Common myeloid progenitor, CD34-positive (primary cell): ENCODE measurements at regions not wholly inside any gene's neighbourhood (a gene's known extent, or its start where the extent isn't known, plus 50 kb on each side); places are given as distances from the start of the nearest gene placed in this dataset.

Experiments
- CTCF ChIA-PET: fragments of 350-600 bp; sonication (Branson Sonifier 250); formaldehyde crosslinking; loops from one replicate; lab custom pipeline; 2021; ENCODE audit warnings: antibody characterized with exemption; lab: Charles Lee
- POLR2A ChIA-PET: fragments of 350-600 bp; sonication (Branson Sonifier 250); formaldehyde crosslinking; loops from one replicate; lab custom pipeline; 2021; ENCODE audit warnings: antibody characterized with exemption; lab: Charles Lee
- DNase-seq, 3 donors: peaks; one replicate each; pipeline versions ENCODE4 v3.0.0 to v3.0.0-alpha.2; 2013
- H3K27ac ChIP-seq, 2 experiments: 1 replicate in 1 of 2; 2 replicates in 1 of 2; pipeline ENCODE4 v1.7.0; 2013; ENCODE audit warnings: inconsistent platforms in 2 of 2, low read length in 2 of 2, mild to moderate bottlenecking in 2 of 2, low read depth in 1 of 2, moderate library complexity in 1 of 2; ENCODE audit not compliant: severe bottlenecking in 2 of 2, insufficient read depth in 1 of 2, poor library complexity in 1 of 2
- H3K27me3 ChIP-seq, 5 experiments: replicated peaks in 2 of 5; 1 replicate in 3 of 5; 2 replicates in 2 of 5; pipeline versions ENCODE4 v1.6.1 to v1.7.0; 2013; ENCODE audit warnings: low read length in 4 of 5, mild to moderate bottlenecking in 2 of 5, moderate library complexity in 2 of 5, inconsistent platforms in 1 of 5; ENCODE audit not compliant: insufficient read depth in 5 of 5, control insufficient read depth in 4 of 5
- H3K36me3 ChIP-seq, 4 experiments: 1 replicate in 2 of 4; 2 replicates in 2 of 4; pipeline versions ENCODE4 v1.6.1 to v1.7.0; 2013; ENCODE audit warnings: low read length in 3 of 4, control low read depth in 1 of 4, mild to moderate bottlenecking in 1 of 4; ENCODE audit not compliant: control insufficient read depth in 4 of 4, insufficient read depth in 4 of 4
- H3K4me1 ChIP-seq, 4 experiments: 1 replicate in 3 of 4; 2 replicates in 1 of 4; pipeline versions ENCODE4 v1.6.1 to v1.7.1; 2013; ENCODE audit warnings: low read length in 3 of 4, mild to moderate bottlenecking in 3 of 4, control low read depth in 1 of 4, inconsistent platforms in 1 of 4, moderate library complexity in 1 of 4; ENCODE audit not compliant: control insufficient read depth in 4 of 4, insufficient read depth in 4 of 4; ENCODE audit errors: control extremely low read depth in 1 of 4
- H3K4me3 ChIP-seq, 7 experiments: 1 replicate in 4 of 7; 2 replicates in 3 of 7; pipeline versions ENCODE4 v1.5.1 to v1.7.0; 2013; ENCODE audit warnings: mild to moderate bottlenecking in 7 of 7, low read length in 6 of 7, moderate library complexity in 6 of 7, inconsistent platforms in 2 of 7, low read depth in 2 of 7, control low read depth in 1 of 7; ENCODE audit not compliant: insufficient read depth in 4 of 7, control insufficient read depth in 1 of 7; ENCODE audit errors: extremely low read depth in 1 of 7
- H3K9me3 ChIP-seq, 5 experiments: 1 replicate in 4 of 5; 2 replicates in 1 of 5; pipeline versions ENCODE4 v1.6.1 to v1.7.1; 2013; ENCODE audit warnings: low read length in 4 of 5, mild to moderate bottlenecking in 2 of 5, inconsistent platforms in 1 of 5, low read depth in 1 of 5, moderate library complexity in 1 of 5; ENCODE audit not compliant: control insufficient read depth in 4 of 5, insufficient read depth in 2 of 5; ENCODE audit errors: control extremely low read depth in 1 of 5
- WGBS: methylation state at CpG from one replicate; pipeline ENCODE4 v1.1.5; 2013; ENCODE audit not compliant: insufficient coverage; 5-methylcytosine and 5-hydroxymethylcytosine counted together

DNA sequence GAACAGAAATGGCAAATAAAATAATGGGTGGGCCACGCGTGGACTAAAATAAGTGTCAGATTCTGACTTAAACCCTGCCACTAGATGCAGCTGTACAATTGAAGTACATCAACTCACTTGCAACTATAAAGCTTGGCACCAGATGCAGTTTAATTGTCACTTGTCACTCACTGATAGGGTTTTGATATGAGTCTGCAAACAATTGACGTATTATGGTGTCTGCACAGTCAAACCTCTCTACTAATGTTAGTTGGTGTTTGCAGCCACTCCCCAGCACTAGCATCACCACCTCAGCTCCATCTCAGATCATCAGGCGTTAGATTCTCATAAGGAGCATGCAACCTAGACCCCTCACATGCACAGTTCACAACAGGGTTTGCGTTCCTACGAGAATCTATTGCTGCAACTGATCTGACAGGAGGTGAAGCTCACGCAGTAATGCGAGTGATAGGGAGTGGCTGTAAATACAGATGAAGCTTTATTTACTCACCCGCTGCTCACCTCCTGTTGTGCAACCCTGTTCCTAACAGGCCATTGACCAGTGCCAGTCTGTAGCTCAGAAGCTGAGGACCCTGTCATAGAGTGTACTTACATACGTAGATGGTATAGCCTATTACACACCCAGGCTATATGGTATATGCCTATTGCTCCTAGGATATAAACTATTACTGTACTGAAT lies 72.1 kb upstream of the SEMA6A start:
- DNase-seq = no peak
- no peak overlapping the region for H3K27ac ChIP-seq
- ChIA-PET POLR2A (no interaction called here), CTCF (interaction anchor here (1.0 kb wide), 1 partner anchor 8 kb away, joined by 3 read pairs; no protein-coding TSS in a partner anchor)
- H3K9me3 ChIP-seq = no peaks in the 10 kb centered on the region
- H3K4me1 ChIP-seq = no peaks in the 10 kb centered on the region
- H3K27me3 ChIP-seq = no peaks in the 10 kb centered on the region
- no peaks in the 10 kb centered on the region for H3K36me3 ChIP-seq
- 100% methylated on average over 7 of the region's 10 CpGs for WGBS
- H3K4me3 ChIP-seq = no peak overlapping the region

DNA sequence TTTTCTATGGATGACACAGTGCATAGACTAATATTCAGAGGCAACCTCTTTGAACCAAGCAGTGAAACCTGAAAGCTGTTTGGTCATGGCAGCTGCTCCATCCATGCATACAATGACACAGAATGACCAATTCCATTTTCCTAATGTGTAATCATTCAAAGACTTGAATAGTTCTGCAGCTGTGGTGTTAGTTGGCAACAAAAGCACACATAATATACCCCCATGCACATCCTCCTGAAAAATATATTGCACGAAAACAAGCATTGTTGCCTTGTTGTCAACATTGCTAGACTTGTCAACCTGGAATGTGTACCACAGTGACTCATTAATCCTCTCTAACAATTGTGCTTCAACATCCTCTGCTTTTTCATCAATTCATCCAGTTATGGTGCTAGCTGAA lies 71.0 kb upstream of the SEMA6A start:
- ChIA-PET CTCF (interaction anchor here (0.8 kb wide), 1 partner anchor 68 kb away, joined by 3 read pairs; no protein-coding TSS in a partner anchor), POLR2A (no interaction called here)
- Histone ChIP-seq H3K27ac (no peak overlapping the region), H3K27me3 (no peaks in the 10 kb centered on the region), H3K4me3 (no peak overlapping the region), H3K36me3 (no peaks in the 10 kb centered on the region), H3K9me3 (no peaks in the 10 kb centered on the region), H3K4me1 (no peaks in the 10 kb centered on the region)
- no peak for DNase-seq
- 90% methylated on average over 1 of the region's 1 CpG for WGBS

DNA sequence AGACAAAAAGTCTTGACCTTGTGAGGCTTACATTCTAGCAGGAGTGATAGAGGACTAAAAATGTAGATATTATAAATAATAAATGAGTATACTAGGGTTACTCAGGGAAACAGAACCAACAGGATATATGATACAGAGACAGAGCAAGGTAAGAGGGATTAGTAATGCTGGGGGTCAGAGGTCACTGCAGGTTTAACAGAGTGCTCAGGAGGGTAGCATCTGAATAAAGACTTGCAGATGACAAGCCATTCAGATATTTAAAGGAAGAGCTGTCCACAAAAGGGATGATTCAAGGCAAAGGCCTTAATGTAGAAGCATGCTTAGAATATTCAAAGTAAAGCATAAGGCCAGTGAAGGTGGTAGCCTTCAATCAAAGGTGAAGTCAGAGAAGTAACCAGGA lies 65.6 kb upstream of the SEMA6A start:
- H3K27ac ChIP-seq = no peak overlapping the region
- ChIA-PET CTCF (no interaction called here), POLR2A (no interaction called here)
- no peaks in the 10 kb centered on the region for H3K36me3 ChIP-seq
- DNase-seq = no peak
- no peaks in the 10 kb centered on the region for H3K4me1 ChIP-seq
- no peak overlapping the region for H3K4me3 ChIP-seq
- no peaks in the 10 kb centered on the region for H3K9me3 ChIP-seq
- no peaks in the 10 kb centered on the region for H3K27me3 ChIP-seq

DNA sequence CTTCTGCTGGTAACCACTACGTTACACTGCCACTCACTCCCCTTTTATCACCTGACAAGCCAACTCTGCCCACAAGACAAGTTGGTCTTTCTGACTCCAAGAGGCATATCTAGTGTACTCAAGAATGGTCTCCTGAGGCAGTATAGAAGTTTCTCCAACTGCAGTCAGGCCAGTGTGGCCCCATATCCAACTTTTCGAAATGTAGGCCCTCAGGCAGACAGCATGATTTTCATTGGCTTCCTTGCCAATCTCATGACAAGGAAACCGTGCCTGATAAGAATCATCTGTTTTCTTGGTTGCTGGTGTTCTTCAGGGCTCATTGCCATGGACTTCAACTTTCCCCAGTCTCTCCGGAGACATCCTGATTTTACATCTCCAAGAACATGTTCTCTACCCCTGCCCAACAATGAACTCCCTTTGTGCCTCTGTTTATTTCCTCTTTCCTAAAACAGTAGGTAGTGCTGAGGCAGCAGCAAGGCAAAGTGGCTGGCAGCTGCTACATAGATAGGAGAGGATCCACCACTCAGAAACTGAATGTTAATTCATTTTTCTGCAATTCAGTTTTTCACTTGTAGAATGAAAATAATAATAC lies 62.6 kb upstream of the SEMA6A start:
- no peak overlapping the region for H3K4me3 ChIP-seq
- no peak for DNase-seq
- H3K9me3 ChIP-seq = no peaks in the 10 kb centered on the region
- ChIA-PET POLR2A (no interaction called here), CTCF (no interaction called here)
- H3K4me1 ChIP-seq = no peaks in the 10 kb centered on the region
- no peak overlapping the region for H3K27ac ChIP-seq
- WGBS = 82% methylated on average over 3 of the region's 4 CpGs
- no peaks in the 10 kb centered on the region for H3K27me3 ChIP-seq
- H3K36me3 ChIP-seq = no peaks in the 10 kb centered on the region

DNA sequence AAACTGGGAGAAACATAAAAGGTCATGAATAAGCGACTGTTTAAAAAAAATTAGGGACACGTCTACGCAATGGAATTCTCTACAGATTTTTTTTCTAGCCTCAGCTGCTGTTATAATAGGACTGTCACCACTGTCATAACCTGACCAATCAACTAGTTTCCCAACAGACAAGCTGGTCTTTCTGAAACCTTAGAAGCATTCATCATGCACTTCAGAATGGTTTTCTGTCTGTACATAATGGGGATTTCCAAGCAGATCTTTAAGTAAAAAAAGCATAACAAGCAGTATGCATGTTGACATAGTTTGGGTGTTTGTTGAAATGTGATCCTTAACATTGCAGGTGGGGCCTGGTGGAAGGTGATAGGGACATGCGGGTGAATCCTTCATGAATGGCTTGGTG lies 58.3 kb upstream of the SEMA6A start:
- no peaks in the 10 kb centered on the region for H3K4me1 ChIP-seq
- no peak for DNase-seq
- H3K9me3 ChIP-seq = no peaks in the 10 kb centered on the region
- WGBS = 100% methylated on average over 4 of the region's 4 CpGs
- ChIA-PET POLR2A (no interaction called here), CTCF (no interaction called here)
- no peak overlapping the region for H3K27ac ChIP-seq
- no peak overlapping the region for H3K4me3 ChIP-seq
- no peaks in the 10 kb centered on the region for H3K27me3 ChIP-seq
- H3K36me3 ChIP-seq = no peaks in the 10 kb centered on the region

DNA sequence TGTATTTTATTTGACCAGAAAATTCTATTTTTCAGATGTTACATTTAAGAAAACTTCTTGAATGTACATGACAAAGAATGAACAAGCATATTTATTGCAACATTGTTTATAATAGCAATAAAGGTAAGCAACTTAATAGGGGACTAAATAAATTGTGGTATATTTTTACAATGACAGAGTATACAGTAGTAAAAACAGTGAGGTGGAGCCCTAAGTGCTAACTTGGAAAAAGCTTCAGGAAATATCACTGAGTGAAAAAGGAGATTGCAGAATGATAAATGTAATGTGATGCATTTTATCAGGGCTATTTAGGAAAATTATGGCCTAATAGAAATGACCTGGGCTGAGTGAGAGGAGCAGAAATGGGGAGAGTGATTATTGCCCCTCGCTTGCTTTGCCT lies 56.5 kb upstream of the SEMA6A start:
- no peak for DNase-seq
- no peaks in the 10 kb centered on the region for H3K27me3 ChIP-seq
- WGBS = no CpG with 5 or more reads among the region's 1 CpG
- CTCF ChIA-PET = no interaction called here
- no peaks in the 10 kb centered on the region for H3K9me3 ChIP-seq
- no peak overlapping the region for H3K27ac ChIP-seq
- no peaks in the 10 kb centered on the region for H3K36me3 ChIP-seq
- H3K4me1 ChIP-seq = peaks cover 0 to 4% (median 0%) of the 10 kb centered on the region in 4 experiments
- POLR2A ChIA-PET = no interaction called here
- H3K4me3 ChIP-seq = no peak overlapping the region

DNA sequence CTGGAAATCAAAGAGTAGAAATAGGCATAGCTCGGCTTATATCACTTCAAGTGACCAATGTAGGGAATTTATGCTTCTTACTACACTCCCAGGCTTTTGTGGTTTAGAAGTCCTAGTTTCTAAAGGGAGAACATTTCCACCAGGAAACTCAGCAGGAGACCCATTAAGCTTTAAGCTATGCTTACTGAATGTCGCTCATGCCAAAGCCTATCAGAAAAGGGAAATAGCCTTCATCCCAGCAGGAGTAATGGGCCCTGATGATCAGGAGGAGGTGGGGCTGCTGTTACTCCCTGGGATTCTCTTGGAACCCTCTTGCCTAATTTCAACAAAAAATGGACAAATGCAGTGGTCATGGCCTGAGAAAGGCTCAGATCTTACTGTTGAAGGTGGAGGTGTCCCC lies 54.5 kb upstream of the SEMA6A start:
- Histone ChIP-seq H3K27me3 (no peaks in the 10 kb centered on the region), H3K4me1 (peaks cover 0 to 5% (median 0%) of the 10 kb centered on the region in 4 experiments), H3K36me3 (no peaks in the 10 kb centered on the region), H3K27ac (no peak overlapping the region), H3K9me3 (no peaks in the 10 kb centered on the region), H3K4me3 (no peak overlapping the region)
- 100% methylated on average over 1 of the region's 2 CpGs for WGBS
- CTCF ChIA-PET = no interaction called here
- POLR2A ChIA-PET = no interaction called here
- DNase-seq = no peak
